ENCODE measurements at regions not wholly inside any gene's neighbourhood (a gene's known extent, or its start where the extent isn't known, plus 50 kb on each side); places are given as distances from the start of the nearest gene placed in this dataset.

DNA sequence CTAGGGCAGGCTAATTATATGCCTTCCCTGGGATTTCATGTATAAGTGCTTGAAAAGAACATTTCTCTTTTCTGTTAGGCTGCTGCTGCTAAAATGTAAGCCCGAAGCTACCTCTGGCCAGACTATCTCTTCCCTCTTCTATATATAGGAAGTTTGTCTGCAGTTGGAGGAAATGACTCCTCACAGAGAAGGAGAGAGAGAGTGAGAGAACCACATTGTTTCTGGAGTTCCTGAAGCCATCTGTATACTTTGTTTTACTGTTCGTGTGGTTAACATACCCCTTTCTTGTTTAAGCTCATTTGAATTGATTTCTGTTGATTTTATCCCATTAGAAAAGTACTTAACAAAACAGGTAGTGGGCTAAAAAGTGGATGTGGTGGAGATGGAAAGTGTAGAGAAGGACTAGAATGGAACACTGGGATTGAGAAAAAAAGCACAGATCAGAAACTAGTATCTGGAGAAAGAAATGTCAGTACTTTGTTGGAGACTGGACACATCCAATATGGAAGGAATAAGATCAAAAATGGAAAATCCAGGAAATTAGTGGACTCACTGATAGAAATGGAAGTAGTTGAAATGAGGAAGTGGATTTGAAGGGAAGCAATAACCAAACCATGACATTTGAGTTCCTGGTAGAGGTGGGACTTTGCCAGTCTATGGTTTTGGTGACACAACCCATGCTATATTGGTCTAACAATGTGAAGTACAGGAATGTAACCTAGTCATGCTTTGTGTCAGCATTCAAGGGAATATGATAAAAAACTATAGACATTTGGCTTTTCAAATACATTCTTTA, 112.6 kb downstream of the TMA16 start:
- Histone ChIP-seq H3K36me3 (ENCODE audit: insufficient read depth, low read length) (no peaks in the 10 kb centered on the region), H3K4me3 (ENCODE audit: low read length) (no peak overlapping the region), H3K9ac (ENCODE audit: low read depth, low read length) (no peak overlapping the region), H3K4me1 (ENCODE audit: insufficient read depth, low read length) (peaks cover 7% of the 10 kb centered on the region; the same call in 1 of the 2 replicates), H3K27me3 (ENCODE audit: insufficient read depth, low read length) (no peaks in the 10 kb centered on the region), H3K9me3 (ENCODE audit: insufficient read depth, low read depth, low read length) (no peaks in the 10 kb centered on the region), H3K27ac (ENCODE audit: low read depth, low read length) (no peak overlapping the region)
- 100% methylated on average over 1 of the region's 2 CpGs for WGBS

DNA sequence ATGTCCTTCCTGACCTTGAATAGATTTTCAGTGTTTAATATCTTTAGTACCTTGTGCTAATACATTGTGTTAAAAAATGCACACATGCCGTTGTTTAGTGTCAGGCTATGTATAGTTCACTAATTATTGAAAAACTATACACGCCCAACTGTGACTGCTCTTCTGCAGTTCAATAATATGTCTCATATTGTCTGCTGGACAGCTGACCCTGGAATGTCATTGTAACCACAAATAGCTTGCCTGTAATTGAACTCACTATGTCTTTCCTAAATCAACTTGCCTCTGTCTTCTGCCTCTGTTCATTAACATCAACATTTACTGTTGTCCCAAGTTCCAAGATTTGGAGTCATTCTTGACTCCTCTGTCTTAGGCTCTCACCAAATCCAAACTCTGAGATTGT, 114.5 kb downstream of the TMA16 start:
- 92% methylated on average over 2 of the region's 2 CpGs for WGBS
- H3K36me3 ChIP-seq (ENCODE audit: insufficient read depth, low read length) = no peaks in the 10 kb centered on the region
- no peaks in the 10 kb centered on the region for H3K9me3 ChIP-seq (ENCODE audit: insufficient read depth, low read depth, low read length)
- no peak overlapping the region for H3K9ac ChIP-seq (ENCODE audit: low read depth, low read length)
- peaks cover 7% of the 10 kb centered on the region; the same call in 1 of the 2 replicates for H3K4me1 ChIP-seq (ENCODE audit: insufficient read depth, low read length)
- H3K4me3 ChIP-seq (ENCODE audit: low read length) = no peak overlapping the region
- H3K27ac ChIP-seq (ENCODE audit: low read depth, low read length) = no peak overlapping the region
- no peaks in the 10 kb centered on the region for H3K27me3 ChIP-seq (ENCODE audit: insufficient read depth, low read length)

DNA sequence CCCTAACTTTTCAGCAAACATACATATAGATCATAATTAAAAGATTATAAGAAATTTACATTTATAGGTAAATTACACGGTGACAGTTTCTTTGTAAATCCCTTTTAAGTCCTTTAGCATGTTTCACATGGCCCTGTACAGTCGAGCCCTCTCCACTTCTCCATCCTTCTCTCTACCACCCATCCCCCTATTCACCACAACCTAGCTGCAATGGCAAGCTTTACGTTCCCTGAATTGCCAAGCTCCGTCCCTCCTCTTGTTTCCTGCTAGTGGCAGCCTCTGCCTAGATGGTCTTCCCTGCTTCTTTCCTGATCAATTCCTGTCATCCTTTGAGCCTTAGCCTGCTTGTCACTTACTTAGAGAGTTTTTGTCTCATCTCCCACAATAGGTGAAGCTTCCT, 116.2 kb downstream of the TMA16 start:
- Histone ChIP-seq H3K4me1 (ENCODE audit: insufficient read depth, low read length) (peaks cover 7% of the 10 kb centered on the region; the same call in 1 of the 2 replicates), H3K36me3 (ENCODE audit: insufficient read depth, low read length) (no peaks in the 10 kb centered on the region), H3K27me3 (ENCODE audit: insufficient read depth, low read length) (no peaks in the 10 kb centered on the region), H3K9me3 (ENCODE audit: insufficient read depth, low read depth, low read length) (no peaks in the 10 kb centered on the region), H3K27ac (ENCODE audit: low read depth, low read length) (no peak overlapping the region), H3K9ac (ENCODE audit: low read depth, low read length) (no peak overlapping the region), H3K4me3 (ENCODE audit: low read length) (no peak overlapping the region)
- WGBS = 82% methylated on average over 4 of the region's 4 CpGs

DNA sequence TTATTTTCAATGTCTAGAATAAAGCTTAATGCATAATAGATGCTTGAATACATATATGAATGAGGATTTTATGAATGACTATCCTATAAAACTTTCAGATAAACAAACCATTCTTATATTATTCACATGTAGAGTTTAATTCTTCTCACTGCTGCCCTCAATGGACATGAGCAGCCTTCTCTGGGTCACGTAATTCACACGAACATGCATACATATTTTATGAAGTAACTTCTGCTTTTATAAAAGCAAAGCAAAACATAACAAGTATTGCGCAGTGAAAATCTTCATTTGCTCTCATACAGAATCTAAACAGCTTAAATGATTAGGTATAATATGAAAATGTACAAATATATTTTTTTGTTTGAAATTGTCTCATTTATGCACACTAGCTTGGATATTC, 116.7 kb downstream of the TMA16 start:
- Histone ChIP-seq H3K9ac (ENCODE audit: low read depth, low read length) (no peak overlapping the region), H3K36me3 (ENCODE audit: insufficient read depth, low read length) (no peaks in the 10 kb centered on the region), H3K9me3 (ENCODE audit: insufficient read depth, low read depth, low read length) (no peaks in the 10 kb centered on the region), H3K4me3 (ENCODE audit: low read length) (no peak overlapping the region), H3K27me3 (ENCODE audit: insufficient read depth, low read length) (no peaks in the 10 kb centered on the region), H3K4me1 (ENCODE audit: insufficient read depth, low read length) (peaks cover 7% of the 10 kb centered on the region; the same call in 1 of the 2 replicates), H3K27ac (ENCODE audit: low read depth, low read length) (no peak overlapping the region)
- 76% methylated on average over 2 of the region's 3 CpGs for WGBS

DNA sequence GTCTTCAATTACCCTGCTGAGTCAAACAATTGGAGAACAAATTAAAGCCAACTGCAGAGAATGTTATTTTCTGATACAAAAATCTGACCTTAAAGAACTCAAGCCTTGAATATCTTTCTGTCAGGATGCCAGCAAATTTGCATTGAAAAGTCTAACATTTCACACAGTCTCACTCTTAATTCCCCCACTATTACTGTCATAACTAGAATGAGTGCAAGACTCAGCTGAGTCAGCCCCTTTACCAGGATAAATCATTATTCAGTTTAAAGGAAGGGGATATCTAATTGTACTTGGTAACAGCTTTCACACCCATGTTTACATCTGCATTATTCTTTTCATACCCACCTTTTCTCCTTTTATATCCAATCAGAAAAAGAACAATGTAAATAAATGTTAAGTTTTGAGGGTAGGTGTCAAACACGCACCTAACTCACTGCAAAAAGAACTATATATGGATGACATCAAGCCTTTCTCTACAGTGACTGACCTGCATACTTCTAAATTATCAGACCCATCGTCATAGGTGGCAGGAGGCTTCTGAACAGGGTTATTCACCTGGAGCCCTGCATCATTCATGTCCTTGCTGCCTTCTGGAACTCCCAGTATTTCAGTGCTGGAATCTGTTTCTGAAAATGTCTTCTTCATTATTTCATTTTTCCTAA, 117.4 kb downstream of the TMA16 start:
- H3K4me1 ChIP-seq (ENCODE audit: insufficient read depth, low read length) = peaks cover 7% of the 10 kb centered on the region; the same call in 1 of the 2 replicates
- no peaks in the 10 kb centered on the region for H3K27me3 ChIP-seq (ENCODE audit: insufficient read depth, low read length)
- H3K36me3 ChIP-seq (ENCODE audit: insufficient read depth, low read length) = no peaks in the 10 kb centered on the region
- no peak overlapping the region for H3K27ac ChIP-seq (ENCODE audit: low read depth, low read length)
- H3K9me3 ChIP-seq (ENCODE audit: insufficient read depth, low read depth, low read length) = no peaks in the 10 kb centered on the region
- WGBS = 85% methylated on average over 2 of the region's 2 CpGs
- H3K4me3 ChIP-seq (ENCODE audit: low read length) = no peak overlapping the region
- no peak overlapping the region for H3K9ac ChIP-seq (ENCODE audit: low read depth, low read length)

DNA sequence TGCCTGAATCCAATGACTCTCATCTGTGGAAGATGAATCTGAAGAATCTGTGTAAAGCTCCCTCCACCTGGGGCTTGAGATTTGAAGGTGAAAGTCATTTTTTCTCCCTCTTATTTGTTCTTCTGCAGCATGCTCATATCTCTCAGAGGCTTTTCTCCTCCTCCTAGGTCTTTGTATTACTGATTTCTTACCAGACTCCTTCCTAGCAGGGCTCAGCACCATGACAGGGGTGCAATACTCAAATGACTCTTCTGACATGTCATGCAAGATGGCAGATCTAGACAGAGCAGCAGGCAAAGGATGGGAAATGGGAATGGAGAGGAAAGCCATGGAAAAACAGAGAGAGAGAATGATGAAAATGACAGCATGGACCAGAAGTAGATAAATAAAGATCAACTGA, 118.3 kb downstream of the TMA16 start:
- H3K27me3 ChIP-seq (ENCODE audit: insufficient read depth, low read length) = no peaks in the 10 kb centered on the region
- H3K4me3 ChIP-seq (ENCODE audit: low read length) = no peak overlapping the region
- H3K9ac ChIP-seq (ENCODE audit: low read depth, low read length) = no peak overlapping the region
- peaks cover 7% of the 10 kb centered on the region; the same call in 1 of the 2 replicates for H3K4me1 ChIP-seq (ENCODE audit: insufficient read depth, low read length)
- no peak overlapping the region for H3K27ac ChIP-seq (ENCODE audit: low read depth, low read length)
- no peaks in the 10 kb centered on the region for H3K36me3 ChIP-seq (ENCODE audit: insufficient read depth, low read length)
- no peaks in the 10 kb centered on the region for H3K9me3 ChIP-seq (ENCODE audit: insufficient read depth, low read depth, low read length)

DNA sequence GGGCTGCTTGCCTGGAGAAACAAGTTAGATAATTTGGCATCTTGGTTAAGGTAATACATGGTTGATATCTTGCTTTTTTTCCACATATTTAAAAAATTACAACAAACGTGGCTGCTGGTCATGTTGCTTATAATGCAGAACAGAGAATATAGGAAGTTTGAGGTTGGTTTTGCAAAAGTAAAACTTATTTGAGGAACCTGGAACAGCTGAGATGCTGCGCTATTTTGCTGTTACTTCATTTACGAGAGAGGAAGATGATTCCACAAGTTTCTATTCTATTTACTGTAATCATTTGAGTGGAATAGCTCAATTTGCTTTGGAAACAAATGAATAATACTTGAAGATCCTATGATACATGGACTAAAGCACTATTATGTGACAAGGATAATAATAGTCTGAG, 118.9 kb downstream of the TMA16 start:
- Histone ChIP-seq H3K27me3 (ENCODE audit: insufficient read depth, low read length) (no peaks in the 10 kb centered on the region), H3K9ac (ENCODE audit: low read depth, low read length) (no peak overlapping the region), H3K9me3 (ENCODE audit: insufficient read depth, low read depth, low read length) (no peaks in the 10 kb centered on the region), H3K4me1 (ENCODE audit: insufficient read depth, low read length) (peaks cover 7% of the 10 kb centered on the region; the same call in 1 of the 2 replicates), H3K4me3 (ENCODE audit: low read length) (no peak overlapping the region), H3K27ac (ENCODE audit: low read depth, low read length) (no peak overlapping the region), H3K36me3 (ENCODE audit: insufficient read depth, low read length) (no peaks in the 10 kb centered on the region)
- WGBS = 100% methylated on average over 3 of the region's 3 CpGs

DNA sequence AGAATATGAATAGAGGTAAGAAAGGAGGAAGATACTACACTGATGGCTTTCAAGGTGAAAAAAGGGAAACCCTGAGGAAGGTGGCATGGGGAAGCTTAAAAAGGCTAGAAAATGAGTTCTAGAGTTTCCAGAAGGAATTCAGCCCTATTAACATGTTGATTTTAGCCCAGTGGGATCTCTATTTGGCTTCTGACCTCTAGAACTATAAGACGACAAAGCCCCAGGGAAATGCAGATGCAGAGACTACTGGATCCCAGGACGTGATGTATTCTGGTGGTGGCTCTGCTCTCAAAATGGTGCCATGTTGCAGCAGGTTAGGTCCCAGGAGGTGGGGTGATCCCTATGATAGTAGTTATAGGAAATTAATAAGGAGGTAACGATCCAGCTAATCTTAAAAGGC, 120.4 kb downstream of the TMA16 start:
- H3K9ac ChIP-seq (ENCODE audit: low read depth, low read length) = no peak overlapping the region
- H3K27me3 ChIP-seq (ENCODE audit: insufficient read depth, low read length) = no peaks in the 10 kb centered on the region
- H3K4me3 ChIP-seq (ENCODE audit: low read length) = no peak overlapping the region
- no peaks in the 10 kb centered on the region for H3K36me3 ChIP-seq (ENCODE audit: insufficient read depth, low read length)
- H3K27ac ChIP-seq (ENCODE audit: low read depth, low read length) = no peak overlapping the region
- H3K4me1 ChIP-seq (ENCODE audit: insufficient read depth, low read length) = peaks cover 7% of the 10 kb centered on the region; the same call in 1 of the 2 replicates
- H3K9me3 ChIP-seq (ENCODE audit: insufficient read depth, low read depth, low read length) = no peaks in the 10 kb centered on the region
- WGBS = 85% methylated on average over 3 of the region's 3 CpGs

DNA sequence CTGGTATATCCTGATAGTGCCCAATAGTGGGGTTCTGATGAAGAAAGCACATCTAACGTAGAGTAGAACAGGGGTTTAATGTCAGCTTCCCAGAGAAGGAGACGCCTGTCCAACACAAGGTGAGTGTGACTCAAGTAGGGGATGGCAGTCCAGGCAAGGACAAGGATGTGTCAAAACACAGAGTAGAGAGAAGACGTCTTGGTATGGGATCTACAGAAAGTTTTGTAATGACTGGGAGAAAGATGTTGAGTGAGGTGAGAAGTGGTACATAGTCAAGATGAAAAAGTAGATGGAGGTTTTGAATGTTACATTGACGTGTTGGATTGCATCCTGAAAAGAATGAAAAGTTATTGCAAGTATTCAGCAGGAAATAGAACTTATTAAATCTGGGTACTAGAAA, 124.4 kb downstream of the TMA16 start:
- 93% methylated on average over 4 of the region's 4 CpGs for WGBS
- Histone ChIP-seq H3K4me1 (ENCODE audit: insufficient read depth, low read length) (no peaks in the 10 kb centered on the region), H3K36me3 (ENCODE audit: insufficient read depth, low read length) (no peaks in the 10 kb centered on the region), H3K27me3 (ENCODE audit: insufficient read depth, low read length) (no peaks in the 10 kb centered on the region), H3K9ac (ENCODE audit: low read depth, low read length) (no peak overlapping the region), H3K9me3 (ENCODE audit: insufficient read depth, low read depth, low read length) (no peaks in the 10 kb centered on the region), H3K4me3 (ENCODE audit: low read length) (no peak overlapping the region), H3K27ac (ENCODE audit: low read depth, low read length) (no peak overlapping the region)

DNA sequence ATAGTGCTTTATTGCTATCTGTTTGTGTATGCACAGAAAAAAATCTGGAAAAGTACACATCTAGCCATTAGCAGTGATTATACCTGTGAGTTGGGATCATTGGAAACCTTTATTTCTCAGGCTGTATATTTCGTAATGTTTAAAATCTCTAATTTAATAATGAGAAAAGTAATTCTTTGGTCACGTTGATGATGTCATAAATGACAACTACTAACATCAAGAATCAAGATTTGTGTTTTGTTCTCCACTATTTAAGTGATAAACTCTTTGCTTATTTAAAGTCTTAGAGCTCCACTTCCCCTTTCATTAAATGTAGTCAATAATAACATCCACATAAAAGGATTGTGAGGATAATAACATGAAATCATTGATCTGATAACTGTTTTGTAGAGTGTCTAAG, 126.2 kb downstream of the TMA16 start:
- no peaks in the 10 kb centered on the region for H3K36me3 ChIP-seq (ENCODE audit: insufficient read depth, low read length)
- H3K4me3 ChIP-seq (ENCODE audit: low read length) = no peak overlapping the region
- no CpG with 5 or more reads among the region's 2 CpGs for WGBS
- no peaks in the 10 kb centered on the region for H3K9me3 ChIP-seq (ENCODE audit: insufficient read depth, low read depth, low read length)
- no peaks in the 10 kb centered on the region for H3K4me1 ChIP-seq (ENCODE audit: insufficient read depth, low read length)
- H3K9ac ChIP-seq (ENCODE audit: low read depth, low read length) = no peak overlapping the region
- no peak overlapping the region for H3K27ac ChIP-seq (ENCODE audit: low read depth, low read length)
- no peaks in the 10 kb centered on the region for H3K27me3 ChIP-seq (ENCODE audit: insufficient read depth, low read length)

DNA sequence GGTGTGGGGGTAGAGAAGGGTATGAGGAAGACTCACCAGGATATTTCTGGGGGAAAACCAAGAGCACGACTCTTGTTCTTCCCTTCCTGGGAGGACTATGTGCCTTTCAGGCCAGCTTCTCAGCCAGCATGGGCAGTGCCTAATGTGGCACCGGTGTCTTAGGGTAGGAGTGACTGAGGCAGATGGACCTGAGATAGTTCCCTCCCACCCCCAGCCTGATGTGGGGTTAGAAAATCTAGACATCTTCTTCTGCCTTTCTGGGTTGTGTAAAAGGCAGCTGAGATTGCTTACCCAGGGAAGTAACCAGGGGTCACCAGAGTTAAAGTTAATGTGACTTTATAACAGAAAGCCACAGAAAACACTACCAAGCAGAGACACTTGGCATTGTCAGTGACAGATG, 127.3 kb downstream of the TMA16 start:
- no peak overlapping the region for H3K4me3 ChIP-seq (ENCODE audit: low read length)
- no peaks in the 10 kb centered on the region for H3K9me3 ChIP-seq (ENCODE audit: insufficient read depth, low read depth, low read length)
- 73% methylated on average over 2 of the region's 2 CpGs for WGBS
- no peaks in the 10 kb centered on the region for H3K27me3 ChIP-seq (ENCODE audit: insufficient read depth, low read length)
- no peak overlapping the region for H3K27ac ChIP-seq (ENCODE audit: low read depth, low read length)
- no peaks in the 10 kb centered on the region for H3K4me1 ChIP-seq (ENCODE audit: insufficient read depth, low read length)
- H3K9ac ChIP-seq (ENCODE audit: low read depth, low read length) = no peak overlapping the region
- H3K36me3 ChIP-seq (ENCODE audit: insufficient read depth, low read length) = no peaks in the 10 kb centered on the region
